Transverse colon (tissue), 4 donors: ENCODE measurements at regions not wholly inside any gene's neighbourhood (a gene's known extent, or its start where the extent isn't known, plus 50 kb on each side); places are given as distances from the start of the nearest gene placed in this dataset.

Source experiments
- DNase-seq: peaks from one replicate; pipeline ENCODE4 v3.0.0-alpha.2; 2019
- H3K27ac ChIP-seq, 4 donors: fragments of 200-600 bp; sonication (generic); 2 replicates each; pipeline ENCODE4 v1.5.1; 2016 to 2018; ENCODE audit warnings: inconsistent platforms in 4 of 4
- H3K27me3 ChIP-seq: fragments of 200-600 bp; sonication (generic); 2 replicates; pipeline ENCODE4 v1.5.1; 2017; ENCODE audit warnings: inconsistent platforms
- H3K36me3 ChIP-seq, 4 donors: fragments of 200-600 bp; sonication (generic); 2 replicates each; pipeline ENCODE4 v1.5.1; 2017 to 2019; ENCODE audit warnings: inconsistent platforms in 4 of 4
- H3K4me1 ChIP-seq, 4 donors: fragments of 200-600 bp; sonication (generic); 2 replicates each; pipeline ENCODE4 v1.5.1; 2017 to 2020; ENCODE audit warnings: inconsistent platforms in 4 of 4
- H3K4me3 ChIP-seq, 4 donors: fragments of 200-600 bp; sonication (generic); 1 replicate in 1 of 4; 2 replicates in 3 of 4; pipeline versions ENCODE4 v1.5.1 to v1.6.1; 2017 to 2019; ENCODE audit warnings: inconsistent platforms in 4 of 4
- H3K9me3 ChIP-seq, 2 donors: fragments of 200-600 bp; sonication (generic); 2 replicates each; pipeline ENCODE4 v1.5.1; 2017 to 2019; ENCODE audit warnings: inconsistent platforms in 2 of 2
- EP300 ChIP-seq: sonication (generic); formaldehyde crosslinking; IDR thresholded peaks from one replicate; pipeline ENCODE4 v1.6.1; 2017; ENCODE audit warnings: antibody characterized with exemption, low read depth
- POLR2A ChIP-seq: fragments of 450-650 bp; IDR thresholded peaks from one replicate; pipeline ENCODE4 v1.6.1; 2016; ENCODE audit warnings: antibody characterized with exemption, mild to moderate bottlenecking, moderate library complexity
- POLR2AphosphoS5 ChIP-seq, 3 donors: sonication (generic); formaldehyde crosslinking; IDR thresholded peaks; one replicate each; pipeline ENCODE4 v1.6.1; 2016; ENCODE audit warnings: antibody characterized with exemption in 3 of 3
- WGBS, 2 donors: methylation state at CpG; one replicate each; pipeline ENCODE4 v1.1.5; 2018; ENCODE audit warnings: low coverage in 1 of 2; 5-methylcytosine and 5-hydroxymethylcytosine counted together
- in situ Hi-C, 4 donors: fragments of 200-750 bp; cut with MboI; loops; one replicate each; pipeline versions ENCODE4 v1.15.0 to v1.15.1; 2017; ENCODE audit warnings: low sequenced_read_pairs in 3 of 4, low pct_ligation_motif_present in 1 of 4, low pct_unique_long_range_greater_than_20kb in 1 of 4
- intact Hi-C: fragments of 100-400 bp; cut with DNase I; formaldehyde crosslinking; loops from one replicate; pipeline ENCODE4 v1.15.1; 2023; ENCODE audit warnings: low total_unique reads
- TF ChIP-seq, protein P1 (sequence below), 5 experiments: fragments of 200-600 bp in 3 of 5; fragments of 450-650 bp in 2 of 5; sonication (generic) in 3 of 5; IDR thresholded peaks; 1 replicate in 2 of 5; 2 replicates in 3 of 5; pipeline ENCODE4 v1.5.1; 2016 to 2017; ENCODE audit warnings: antibody characterized with exemption in 5 of 5, inconsistent platforms in 3 of 5, mild to moderate bottlenecking in 2 of 5, moderate library complexity in 1 of 5

DNA sequence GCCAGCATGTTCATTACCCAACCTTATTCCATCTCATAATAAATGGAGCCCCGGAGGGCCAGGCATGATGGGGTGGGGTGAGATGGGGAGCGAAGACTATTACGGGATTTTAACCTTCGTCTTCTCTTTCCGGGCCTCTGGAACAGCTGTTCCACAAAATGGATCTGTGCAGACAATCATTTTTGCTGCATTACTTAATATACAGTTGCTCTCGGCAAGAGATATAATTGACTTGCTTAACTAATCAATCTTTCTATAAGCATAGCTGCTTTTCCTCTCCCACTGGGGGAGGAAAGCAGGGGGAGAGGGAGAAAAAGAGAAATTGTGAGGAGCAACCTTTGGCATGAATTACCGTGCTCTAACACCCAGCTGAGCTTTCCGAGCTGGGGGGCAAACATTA is 440.4 kb downstream of the BUD13 start:
- Histone ChIP-seq H3K4me3 (no peak overlapping the region), H3K9me3 (no peaks in the 10 kb centered on the region), H3K4me1 (no peaks in the 10 kb centered on the region), H3K27me3 (no peaks in the 10 kb centered on the region), H3K27ac (no peak overlapping the region), H3K36me3 (no peaks in the 10 kb centered on the region)
- WGBS, 2 donors: 93 to 100% methylated on average over 1 to 8 of the region's 8 CpGs
- no peak for DNase-seq
- TF ChIP-seq POLR2A: no peak
- TF ChIP-seq, protein P1, sequence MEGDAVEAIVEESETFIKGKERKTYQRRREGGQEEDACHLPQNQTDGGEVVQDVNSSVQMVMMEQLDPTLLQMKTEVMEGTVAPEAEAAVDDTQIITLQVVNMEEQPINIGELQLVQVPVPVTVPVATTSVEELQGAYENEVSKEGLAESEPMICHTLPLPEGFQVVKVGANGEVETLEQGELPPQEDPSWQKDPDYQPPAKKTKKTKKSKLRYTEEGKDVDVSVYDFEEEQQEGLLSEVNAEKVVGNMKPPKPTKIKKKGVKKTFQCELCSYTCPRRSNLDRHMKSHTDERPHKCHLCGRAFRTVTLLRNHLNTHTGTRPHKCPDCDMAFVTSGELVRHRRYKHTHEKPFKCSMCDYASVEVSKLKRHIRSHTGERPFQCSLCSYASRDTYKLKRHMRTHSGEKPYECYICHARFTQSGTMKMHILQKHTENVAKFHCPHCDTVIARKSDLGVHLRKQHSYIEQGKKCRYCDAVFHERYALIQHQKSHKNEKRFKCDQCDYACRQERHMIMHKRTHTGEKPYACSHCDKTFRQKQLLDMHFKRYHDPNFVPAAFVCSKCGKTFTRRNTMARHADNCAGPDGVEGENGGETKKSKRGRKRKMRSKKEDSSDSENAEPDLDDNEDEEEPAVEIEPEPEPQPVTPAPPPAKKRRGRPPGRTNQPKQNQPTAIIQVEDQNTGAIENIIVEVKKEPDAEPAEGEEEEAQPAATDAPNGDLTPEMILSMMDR (IDR thresholded peaks at IDR 0.05): no peak
- no peak for TF ChIP-seq EP300
- TF ChIP-seq POLR2AphosphoS5 (IDR thresholded peaks at IDR 0.05): no peak
- intact Hi-C loops: no loop called here
- in situ Hi-C loops: no loop called here

DNA sequence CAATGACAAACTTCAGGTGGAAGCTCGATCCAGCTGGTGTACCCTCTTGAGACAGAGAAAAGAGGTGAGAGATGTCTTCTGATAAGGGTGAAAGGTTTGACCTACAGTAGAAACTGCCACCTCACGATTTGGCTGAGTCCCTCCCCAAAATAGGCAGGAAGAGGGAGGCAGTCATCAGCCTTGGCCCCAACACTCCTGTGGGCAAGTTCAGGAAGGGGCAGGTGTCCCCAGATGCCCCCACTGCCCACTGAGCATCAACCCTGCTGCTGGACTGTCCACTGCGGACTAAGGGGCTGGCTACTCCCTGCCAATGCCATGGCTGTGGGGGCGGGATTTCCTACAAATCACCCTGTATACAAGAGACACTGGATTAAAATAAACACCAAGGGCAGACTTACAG is 441.4 kb downstream of the BUD13 start:
- Histone ChIP-seq H3K36me3 (no peaks in the 10 kb centered on the region), H3K27ac (no peak overlapping the region), H3K27me3 (no peaks in the 10 kb centered on the region), H3K4me1 (no peaks in the 10 kb centered on the region), H3K4me3 (no peak overlapping the region), H3K9me3 (no peaks in the 10 kb centered on the region)
- no peak for TF ChIP-seq POLR2A
- TF ChIP-seq POLR2AphosphoS5 (IDR thresholded peaks at IDR 0.05): no peak
- TF ChIP-seq, protein P1 (IDR thresholded peaks at IDR 0.05): no peak
- no peak for TF ChIP-seq EP300
- DNase-seq: no peak
- in situ Hi-C loops (no loop called here), intact Hi-C loops (no loop called here)
- WGBS, 2 donors: 84% methylated on average over 4 of the region's 4 CpGs; no CpG with 5 or more reads in 1 of the 2 donors

DNA sequence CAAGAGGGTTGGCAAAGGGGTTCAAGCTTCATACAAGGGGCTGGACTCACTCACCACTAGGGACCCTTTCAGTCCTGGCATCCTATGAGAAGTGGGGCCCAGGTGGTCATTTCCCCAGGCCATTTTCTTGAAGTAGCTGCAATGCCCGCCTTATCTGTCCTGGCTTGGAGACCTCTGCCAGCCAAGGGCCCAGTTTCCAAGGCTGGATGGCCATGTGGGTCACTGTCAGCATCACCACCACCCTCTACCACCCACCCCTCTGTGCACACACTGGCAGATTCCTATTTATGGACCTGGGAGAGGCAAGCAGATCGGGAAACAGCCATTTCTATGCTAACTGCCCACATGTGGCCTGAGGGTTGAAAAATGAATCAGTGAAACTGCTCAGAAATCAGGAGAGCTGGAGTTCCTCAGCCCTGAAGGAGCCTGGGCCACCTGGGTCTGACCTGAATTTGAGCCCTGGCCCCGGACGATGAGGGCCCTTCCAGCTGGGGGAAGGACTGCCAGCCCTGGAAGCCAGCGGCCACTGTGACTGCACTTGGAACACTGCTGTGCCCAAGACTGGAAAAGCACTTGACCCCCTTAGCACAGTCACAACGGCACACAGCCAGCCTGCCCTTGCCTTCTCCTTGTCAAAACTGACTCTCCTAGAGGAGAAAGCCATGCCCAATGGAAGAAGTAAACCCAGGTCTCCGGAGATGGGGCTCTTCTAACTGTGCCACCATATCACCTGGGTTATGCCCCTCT is 442.2 kb downstream of the BUD13 start:
- intact Hi-C loops (no loop called here), in situ Hi-C loops (no loop called here)
- Histone ChIP-seq H3K4me3 (no peak overlapping the region), H3K9me3 (no peaks in the 10 kb centered on the region), H3K36me3 (no peaks in the 10 kb centered on the region), H3K27me3 (no peaks in the 10 kb centered on the region), H3K27ac (no peak overlapping the region), H3K4me1 (no peaks in the 10 kb centered on the region)
- 80 to 89% methylated on average over 1 to 7 of the region's 7 CpGs for WGBS, 2 donors
- DNase-seq: no peak
- no peak for TF ChIP-seq POLR2AphosphoS5 (IDR thresholded peaks at IDR 0.05)

DNA sequence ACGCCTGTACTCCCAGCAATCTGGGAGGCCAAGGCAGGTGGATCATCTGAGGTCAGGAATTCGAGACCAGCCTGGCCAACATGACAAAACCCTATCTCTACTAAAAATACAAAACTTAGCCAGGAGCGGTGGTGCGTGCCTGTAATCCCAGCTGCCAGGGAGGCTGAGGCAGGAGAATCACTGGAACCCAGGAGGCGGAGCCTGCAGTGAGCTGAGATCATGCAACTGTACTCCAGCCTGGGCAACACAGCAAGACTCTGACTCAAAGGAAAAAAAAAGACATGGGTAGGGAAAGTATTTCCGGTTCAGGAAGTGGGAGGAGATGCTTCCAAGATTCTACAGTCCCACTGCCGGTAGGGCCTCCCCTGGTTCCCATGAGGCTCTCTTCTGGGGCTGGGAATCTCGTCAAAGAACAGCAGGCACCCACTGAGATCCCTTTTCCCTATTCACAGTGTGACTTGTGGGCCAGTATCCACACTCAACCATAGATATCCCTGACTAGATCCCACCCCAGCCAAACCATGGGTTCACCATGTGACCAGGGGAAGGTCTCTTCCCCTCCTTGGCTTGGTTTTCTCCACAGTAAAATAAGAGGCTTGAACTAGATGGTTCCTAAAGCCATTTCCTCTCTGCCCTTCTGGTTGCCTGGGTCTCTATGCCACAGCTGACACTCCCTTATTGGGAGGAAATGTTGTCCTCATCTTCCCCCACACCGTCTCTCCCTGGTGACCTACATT is 443.3 kb downstream of the BUD13 start:
- in situ Hi-C loops: no loop called here
- H3K4me1 ChIP-seq: no peaks in the 10 kb centered on the region
- no peak overlapping the region for H3K27ac ChIP-seq
- no peak overlapping the region for H3K4me3 ChIP-seq
- no peaks in the 10 kb centered on the region for H3K9me3 ChIP-seq
- H3K27me3 ChIP-seq: no peaks in the 10 kb centered on the region
- DNase-seq: no peak
- intact Hi-C loops: no loop called here
- H3K36me3 ChIP-seq: no peaks in the 10 kb centered on the region
- 83 to 89% methylated on average over 2 to 9 of the region's 9 CpGs for WGBS, 2 donors
- no peak for TF ChIP-seq EP300

DNA sequence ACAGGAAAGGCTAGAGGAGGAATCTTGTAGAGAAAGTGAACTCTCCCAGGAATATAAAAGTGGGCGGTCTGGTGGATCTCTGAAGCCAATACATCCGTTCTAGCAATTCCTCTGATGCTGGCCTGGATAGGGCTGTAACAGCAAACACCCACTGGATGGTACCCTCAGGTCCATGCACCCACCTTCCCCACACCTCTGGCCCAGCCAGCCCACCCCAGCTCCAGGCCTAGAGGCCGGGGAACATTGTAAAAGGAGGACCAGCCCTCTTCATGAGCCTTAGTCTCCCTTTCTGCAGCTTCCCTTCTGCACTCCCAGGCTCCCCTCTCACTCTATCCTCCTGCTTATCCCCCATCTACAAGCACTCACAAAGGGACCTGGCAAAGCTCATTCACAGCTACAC is 443.9 kb downstream of the BUD13 start:
- H3K9me3 ChIP-seq: no peaks in the 10 kb centered on the region
- in situ Hi-C loops (no loop called here), intact Hi-C loops (no loop called here)
- H3K4me1 ChIP-seq: no peaks in the 10 kb centered on the region
- no peak overlapping the region for H3K27ac ChIP-seq
- H3K36me3 ChIP-seq: no peaks in the 10 kb centered on the region
- H3K4me3 ChIP-seq: no peak overlapping the region
- 73% methylated on average over 3 of the region's 3 CpGs; no CpG with 5 or more reads in 1 of the 2 donors for WGBS, 2 donors
- DNase-seq: no peak
- TF ChIP-seq, protein P1 (IDR thresholded peaks at IDR 0.05): no peak
- TF ChIP-seq POLR2AphosphoS5 (IDR thresholded peaks at IDR 0.05): no peak
- TF ChIP-seq EP300: no peak
- TF ChIP-seq POLR2A: no peak
- H3K27me3 ChIP-seq: no peaks in the 10 kb centered on the region
